H9 (cell line): ENCODE measurements at regions not wholly inside any gene's neighbourhood (a gene's known extent, or its start where the extent isn't known, plus 50 kb on each side); places are given as distances from the start of the nearest gene placed in this dataset.

Experiments used
- DNase-seq: peaks from one replicate; pipeline ENCODE4 v3.0.0-alpha.2; 2017
- H2AFZ ChIP-seq: one replicate; pipeline ENCODE4 v1.6.1; 2013; ENCODE audit warnings: mild to moderate bottlenecking, low read length, control low read depth, moderate library complexity
- H2AK5ac ChIP-seq: 2 replicates; pipeline ENCODE4 v1.6.1; 2013; ENCODE audit warnings: low read length, control low read depth, mixed read lengths; ENCODE audit not compliant: insufficient read length
- H2BK120ac ChIP-seq: one replicate; pipeline ENCODE4 v1.6.1; 2013; ENCODE audit warnings: low read depth, mild to moderate bottlenecking, low read length, control low read depth, inconsistent platforms; ENCODE audit not compliant: poor library complexity, severe bottlenecking
- H2BK12ac ChIP-seq: 2 replicates; pipeline ENCODE4 v1.6.1; 2013; ENCODE audit warnings: low read length, control low read depth, mixed read lengths, low read depth; ENCODE audit not compliant: insufficient read length
- H2BK15ac ChIP-seq: 2 replicates; pipeline ENCODE4 v1.6.1; 2013; ENCODE audit warnings: low read depth, low read length, control low read depth
- H2BK20ac ChIP-seq: one replicate; pipeline ENCODE4 v1.6.1; 2013; ENCODE audit warnings: low read depth, mild to moderate bottlenecking, low read length, control low read depth, inconsistent platforms; ENCODE audit not compliant: poor library complexity, severe bottlenecking
- H2BK5ac ChIP-seq: 2 replicates; pipeline ENCODE4 v1.6.1; 2013; ENCODE audit warnings: low read length, control low read depth, mixed read lengths; ENCODE audit not compliant: insufficient read length
- H3K14ac ChIP-seq: 2 replicates; pipeline ENCODE4 v1.6.1; 2013; ENCODE audit warnings: low read length, control low read depth; ENCODE audit not compliant: insufficient read depth
- H3K18ac ChIP-seq: 2 replicates; pipeline ENCODE4 v1.6.1; 2013; ENCODE audit warnings: low read depth, mild to moderate bottlenecking, mixed read lengths, low read length, control low read depth; ENCODE audit not compliant: insufficient read length
- H3K23ac ChIP-seq: 2 replicates; pipeline ENCODE4 v1.6.1; 2013; ENCODE audit warnings: low read length, control low read depth, mixed read lengths, low read depth; ENCODE audit not compliant: insufficient read length
- H3K23me2 ChIP-seq: 2 replicates; pipeline ENCODE4 v1.6.1; 2013; ENCODE audit warnings: low read depth, mild to moderate bottlenecking, mixed read lengths, low read length, control low read depth; ENCODE audit not compliant: insufficient read length, poor library complexity, severe bottlenecking
- H3K27ac ChIP-seq: 2 replicates; pipeline ENCODE4 v1.5.1; 2013; ENCODE audit warnings: low read length, control low read depth, mixed read lengths, low read depth; ENCODE audit not compliant: insufficient read length
- H3K27me3 ChIP-seq: 2 replicates; pipeline ENCODE4 v1.6.1; 2013; ENCODE audit warnings: low read length, control low read depth, inconsistent platforms; ENCODE audit not compliant: insufficient read depth
- H3K4ac ChIP-seq: 2 replicates; pipeline ENCODE4 v1.6.1; 2013; ENCODE audit warnings: low read depth, mild to moderate bottlenecking, control low read depth, inconsistent platforms, low read length, moderate library complexity
- H3K4me1 ChIP-seq: 2 replicates; pipeline ENCODE4 v1.6.1; 2013; ENCODE audit warnings: low read length, control low read depth, inconsistent platforms; ENCODE audit not compliant: insufficient read depth
- H3K4me2 ChIP-seq: 2 replicates; pipeline ENCODE4 v1.6.1; 2013; ENCODE audit warnings: low read length, control low read depth, mixed read lengths; ENCODE audit not compliant: insufficient read length, insufficient read depth
- H3K56ac ChIP-seq: 2 replicates; pipeline ENCODE4 v1.6.1; 2013; ENCODE audit warnings: low read depth, mild to moderate bottlenecking, mixed read lengths, low read length, control low read depth; ENCODE audit not compliant: insufficient read length
- H3K79me1 ChIP-seq: 2 replicates; pipeline ENCODE4 v1.6.1; 2013; ENCODE audit warnings: low read depth, mild to moderate bottlenecking, moderate library complexity, low read length, control low read depth, inconsistent platforms; ENCODE audit not compliant: insufficient read depth, poor library complexity, severe bottlenecking
- H3K79me2 ChIP-seq: 2 replicates; pipeline ENCODE4 v1.6.1; 2013; ENCODE audit warnings: low read length, control low read depth, inconsistent platforms; ENCODE audit not compliant: insufficient read depth
- H3K9ac ChIP-seq: 2 replicates; pipeline ENCODE4 v1.6.1; 2013; ENCODE audit warnings: low read length, control low read depth, mixed read lengths; ENCODE audit not compliant: insufficient read length; ENCODE audit errors: extremely low read depth
- H3K9me3 ChIP-seq: one replicate; pipeline ENCODE4 v1.6.1; 2013; ENCODE audit warnings: low read depth, low read length, inconsistent platforms; ENCODE audit not compliant: control insufficient read depth
- H3T11ph ChIP-seq: one replicate; pipeline ENCODE4 v1.6.1; 2013; ENCODE audit warnings: mild to moderate bottlenecking, low read length, control low read depth, inconsistent platforms
- H4K20me1 ChIP-seq: one replicate; pipeline ENCODE4 v1.6.1; 2013; ENCODE audit not compliant: control insufficient read depth, insufficient read length, insufficient read depth
- H4K5ac ChIP-seq: 2 replicates; pipeline ENCODE4 v1.6.1; 2013; ENCODE audit warnings: low read depth, mild to moderate bottlenecking, mixed read lengths, low read length, control low read depth; ENCODE audit not compliant: insufficient read length
- H4K8ac ChIP-seq: replicated peaks from 2 replicates; pipeline ENCODE4 v1.6.1; 2013; ENCODE audit warnings: low read length, control low read depth, mixed read lengths, low read depth; ENCODE audit not compliant: insufficient read length
- H4K91ac ChIP-seq: 2 replicates; pipeline ENCODE4 v1.6.1; 2013; ENCODE audit warnings: low read depth, mild to moderate bottlenecking, moderate library complexity, mixed read lengths, low read length, control low read depth; ENCODE audit not compliant: insufficient read length
- H3K27ac Mint-ChIP-seq, 3 experiments: 2 replicates in 2 of 3; 3 replicates in 1 of 3; pipeline ENCODE4 v1.8.0; 2020 to 2021; ENCODE audit warnings: mixed read lengths in 3 of 3, mild to moderate bottlenecking in 1 of 3, moderate library complexity in 1 of 3
- H3K27me3 Mint-ChIP-seq: 2 replicates; pipeline ENCODE4 v1.8.0; 2021; ENCODE audit warnings: low read depth, mild to moderate bottlenecking, moderate library complexity, mixed read lengths
- H3K36me3 Mint-ChIP-seq, 3 experiments: 2 replicates in 2 of 3; 3 replicates in 1 of 3; pipeline ENCODE4 v1.8.0; 2020 to 2021; ENCODE audit warnings: low read depth in 3 of 3, mixed read lengths in 3 of 3; ENCODE audit not compliant: insufficient read depth in 1 of 3
- H3K4me1 Mint-ChIP-seq, 2 experiments: 2 replicates each; pipeline ENCODE4 v1.8.0; 2020; ENCODE audit warnings: mixed read lengths in 2 of 2
- H3K4me3 Mint-ChIP-seq, 2 experiments: 2 replicates in 1 of 2; 3 replicates in 1 of 2; pipeline ENCODE4 v1.8.0; 2020 to 2021; ENCODE audit warnings: mild to moderate bottlenecking in 2 of 2, mixed read lengths in 2 of 2, moderate library complexity in 1 of 2
- H3K9me3 Mint-ChIP-seq, 2 experiments: 2 replicates in 1 of 2; 3 replicates in 1 of 2; pipeline ENCODE4 v1.8.0; 2020; ENCODE audit warnings: mild to moderate bottlenecking in 2 of 2, mixed read lengths in 2 of 2, moderate library complexity in 1 of 2
- CTCF ChIP-seq: fragments of 200-600 bp; sonication (generic); conservative IDR thresholded peaks from 3 replicates; pipeline ENCODE4 v1.8.0; 2021; ENCODE audit warnings: antibody characterized with exemption, mild to moderate bottlenecking
- WGBS: extraction: QIAGEN DNeasy Blood & Tissue Kit; methylation state at CpG from one replicate; pipeline ENCODE4 v1.1.7; 2013; ENCODE audit warnings: missing lambda C conversion rate, low lambda C conversion rate, mixed read lengths; ENCODE audit not compliant: insufficient read length; ENCODE audit errors: extremely low coverage; 5-methylcytosine and 5-hydroxymethylcytosine counted together

- Histone ChIP-seq H3K27ac (peak overlapping the region; percentile 67), H3K18ac (no peak overlapping the region), H3K14ac (no peak overlapping the region), H2BK5ac (no peak overlapping the region), H2BK15ac (no peak overlapping the region), H3K27me3 (no peaks in the 10 kb centered on the region), H3K4me2 (no peak overlapping the region), H3K23ac (no peak overlapping the region), H3K4ac (no peak overlapping the region), H3K56ac (no peak overlapping the region), H3K4me1 (peaks cover 3% of the 10 kb centered on the region; the same call in 1 of the 2 replicates), H3K9ac (no peak overlapping the region), H2BK20ac (no peak overlapping the region), H4K8ac (no peak overlapping the region), H2BK120ac (no peak overlapping the region), H2BK12ac (no peak overlapping the region), H4K5ac (no peak overlapping the region), H3K9me3 (no peaks in the 10 kb centered on the region), H3K79me2 (no peaks in the 10 kb centered on the region), H4K91ac (no peak overlapping the region), H3K79me1 (no peaks in the 10 kb centered on the region), H4K20me1 (no peaks in the 10 kb centered on the region), H2AFZ (no peak overlapping the region), H2AK5ac (no peak overlapping the region), H3K23me2 (no peaks in the 10 kb centered on the region), H3T11ph (no peak overlapping the region)
- no CpG with 5 or more reads among the region's 1 CpG for WGBS
- no peak overlapping the region for H3K4me3 Mint-ChIP-seq
- no peaks in the 10 kb centered on the region for H3K27me3 Mint-ChIP-seq
- DNase-seq: no peak
- no peak for TF ChIP-seq CTCF
- H3K27ac Mint-ChIP-seq: peak overlapping the region; percentile 87 to 91 (median 88)
- peaks cover 52 to 56% of the 10 kb centered on the region in 2 experiments for H3K4me1 Mint-ChIP-seq
- peaks cover 2 to 13% of the 10 kb centered on the region in 2 experiments for H3K9me3 Mint-ChIP-seq
- H3K36me3 Mint-ChIP-seq: peaks cover 0 to 15% (median 12%) of the 10 kb centered on the region in 3 experiments; a peak in 5 of 7 replicates
These were observed 170.8 kb downstream of the AKR1D1 start for GRCh38 chr7:138247081-138247480.
